Tibial artery (tissue), 4 donors: ENCODE measurements at regions not wholly inside any gene's neighbourhood (a gene's known extent, or its start where the extent isn't known, plus 50 kb on each side); places are given as distances from the start of the nearest gene placed in this dataset.

ENCODE experiments used
- DNase-seq, 2 donors: peaks; one replicate each; pipeline ENCODE4 v3.0.0-alpha.2; 2019
- H3K27ac ChIP-seq, 2 donors: fragments of 200-600 bp; sonication (generic) in 1 of 2; 1 replicate in 1 of 2; 2 replicates in 1 of 2; pipeline ENCODE4 v1.5.1; 2018 to 2019; ENCODE audit warnings: mild to moderate bottlenecking in 1 of 2
- H3K27me3 ChIP-seq, 2 donors: fragments of 200-600 bp; sonication (generic) in 1 of 2; one replicate each; pipeline versions ENCODE4 v1.5.1 to v1.6.0; 2016 to 2019
- H3K36me3 ChIP-seq, 3 donors: fragments of 200-600 bp; sonication (generic) in 2 of 3; one replicate each; pipeline ENCODE4 v1.5.1; 2016 to 2019; ENCODE audit warnings: mild to moderate bottlenecking in 2 of 3
- H3K4me1 ChIP-seq, 4 donors: fragments of 200-600 bp; sonication (generic) in 2 of 4; 1 replicate in 3 of 4; 2 replicates in 1 of 4; pipeline ENCODE4 v1.5.1; 2016 to 2019
- H3K4me3 ChIP-seq, 2 donors: fragments of 200-600 bp; sonication (generic) in 1 of 2; 1 replicate in 1 of 2; 2 replicates in 1 of 2; pipeline ENCODE4 v1.5.1; 2018 to 2019; ENCODE audit warnings: mild to moderate bottlenecking in 2 of 2
- H3K9me3 ChIP-seq, 3 donors: fragments of 200-600 bp; sonication (generic) in 1 of 3; one replicate each; pipeline ENCODE4 v1.5.1; 2016 to 2019
- intact Hi-C: fragments of 100-400 bp; cut with DNase I; formaldehyde crosslinking; loops from one replicate; pipeline ENCODE4 v1.15.0; 2023; ENCODE audit warnings: low total_unique reads
- TF ChIP-seq, protein P1 (sequence below), 2 experiments: fragments of 200-600 bp in 1 of 2; fragments of 450-650 bp in 1 of 2; IDR thresholded peaks; one replicate each; pipeline ENCODE4 v1.5.1; 2017 to 2019; ENCODE audit warnings: antibody characterized with exemption in 2 of 2, mild to moderate bottlenecking in 1 of 2, moderate library complexity in 1 of 2

DNA sequence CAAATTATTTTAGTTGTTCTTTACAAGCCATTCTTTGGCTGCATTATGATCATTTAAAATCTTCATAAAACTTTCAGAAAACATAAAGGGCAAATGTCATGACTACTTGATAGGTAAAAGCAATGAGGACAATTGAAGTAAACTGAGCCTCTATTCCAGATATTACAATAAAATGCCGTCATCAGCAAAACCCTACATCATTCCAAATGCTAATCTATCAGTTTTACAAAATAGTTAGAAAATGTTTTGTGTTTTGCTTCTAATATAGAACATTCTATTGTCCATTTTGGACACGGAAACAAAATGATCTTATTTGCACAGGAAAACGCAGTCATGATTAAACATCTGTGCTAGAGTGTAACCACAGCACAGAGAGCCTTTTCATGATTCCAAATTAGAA is 1330.6 kb upstream of the ADGRL3 start:
- Histone ChIP-seq H3K27ac (no peak overlapping the region), H3K4me3 (no peak overlapping the region), H3K36me3 (no peaks in the 10 kb centered on the region), H3K27me3 (no peaks in the 10 kb centered on the region), H3K9me3 (no peaks in the 10 kb centered on the region), H3K4me1 (no peaks in the 10 kb centered on the region)
- intact Hi-C loops = no loop called here
- DNase-seq = no peak
- TF ChIP-seq, protein P1, sequence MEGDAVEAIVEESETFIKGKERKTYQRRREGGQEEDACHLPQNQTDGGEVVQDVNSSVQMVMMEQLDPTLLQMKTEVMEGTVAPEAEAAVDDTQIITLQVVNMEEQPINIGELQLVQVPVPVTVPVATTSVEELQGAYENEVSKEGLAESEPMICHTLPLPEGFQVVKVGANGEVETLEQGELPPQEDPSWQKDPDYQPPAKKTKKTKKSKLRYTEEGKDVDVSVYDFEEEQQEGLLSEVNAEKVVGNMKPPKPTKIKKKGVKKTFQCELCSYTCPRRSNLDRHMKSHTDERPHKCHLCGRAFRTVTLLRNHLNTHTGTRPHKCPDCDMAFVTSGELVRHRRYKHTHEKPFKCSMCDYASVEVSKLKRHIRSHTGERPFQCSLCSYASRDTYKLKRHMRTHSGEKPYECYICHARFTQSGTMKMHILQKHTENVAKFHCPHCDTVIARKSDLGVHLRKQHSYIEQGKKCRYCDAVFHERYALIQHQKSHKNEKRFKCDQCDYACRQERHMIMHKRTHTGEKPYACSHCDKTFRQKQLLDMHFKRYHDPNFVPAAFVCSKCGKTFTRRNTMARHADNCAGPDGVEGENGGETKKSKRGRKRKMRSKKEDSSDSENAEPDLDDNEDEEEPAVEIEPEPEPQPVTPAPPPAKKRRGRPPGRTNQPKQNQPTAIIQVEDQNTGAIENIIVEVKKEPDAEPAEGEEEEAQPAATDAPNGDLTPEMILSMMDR (IDR thresholded peaks at IDR 0.05) = no peak

DNA sequence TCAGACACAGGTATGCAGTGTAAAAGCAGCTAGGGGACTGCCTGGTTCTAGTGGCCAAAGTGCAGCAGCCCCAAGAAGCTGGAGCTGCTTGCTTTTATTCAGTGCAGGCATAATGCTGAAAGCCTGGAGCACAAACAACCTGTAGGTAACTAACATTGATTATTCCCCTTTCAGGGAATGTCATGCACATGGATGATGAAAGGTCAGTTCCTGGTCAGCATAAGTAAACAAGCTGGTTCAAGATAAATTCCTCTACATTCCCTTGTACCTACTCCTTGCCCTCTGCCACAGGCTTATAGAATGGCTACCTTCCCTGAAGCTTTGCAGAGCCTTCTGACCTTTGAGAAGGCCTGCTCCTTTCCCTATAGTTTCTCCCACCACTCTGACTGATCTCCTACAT is 1318.5 kb upstream of the ADGRL3 start:
- Histone ChIP-seq H3K36me3 (no peaks in the 10 kb centered on the region), H3K27ac (no peak overlapping the region), H3K27me3 (no peaks in the 10 kb centered on the region), H3K4me3 (no peak overlapping the region), H3K9me3 (no peaks in the 10 kb centered on the region), H3K4me1 (no peaks in the 10 kb centered on the region)
- DNase-seq = no peak
- intact Hi-C loops = no loop called here
- TF ChIP-seq, protein P1 (IDR thresholded peaks at IDR 0.05) = no peak

DNA sequence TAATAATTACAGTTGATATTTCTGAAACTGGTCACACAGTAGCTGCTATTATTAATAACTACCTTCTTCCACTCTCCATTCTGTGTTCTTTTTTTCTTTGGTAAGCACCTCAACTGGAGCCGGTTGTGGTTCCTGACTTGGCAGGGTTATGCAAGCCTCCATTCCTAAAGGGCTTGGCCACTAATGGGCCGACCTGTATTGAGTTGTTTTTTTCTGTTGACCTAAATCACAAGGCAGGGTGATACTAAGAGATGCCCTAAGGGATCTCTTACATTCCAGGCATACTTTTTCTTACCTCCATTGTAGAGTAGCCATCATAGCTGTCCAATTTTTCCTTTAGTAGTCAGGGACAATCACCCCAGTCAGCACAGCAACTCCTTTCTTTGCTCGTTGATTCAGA is 1295.8 kb upstream of the ADGRL3 start:
- Histone ChIP-seq H3K4me3 (no peak overlapping the region), H3K27ac (no peak overlapping the region), H3K9me3 (no peaks in the 10 kb centered on the region), H3K4me1 (no peaks in the 10 kb centered on the region), H3K36me3 (no peaks in the 10 kb centered on the region), H3K27me3 (no peaks in the 10 kb centered on the region)
- no peak for DNase-seq
- TF ChIP-seq, protein P1 (IDR thresholded peaks at IDR 0.05) = no peak
- intact Hi-C loops = no loop called here

DNA sequence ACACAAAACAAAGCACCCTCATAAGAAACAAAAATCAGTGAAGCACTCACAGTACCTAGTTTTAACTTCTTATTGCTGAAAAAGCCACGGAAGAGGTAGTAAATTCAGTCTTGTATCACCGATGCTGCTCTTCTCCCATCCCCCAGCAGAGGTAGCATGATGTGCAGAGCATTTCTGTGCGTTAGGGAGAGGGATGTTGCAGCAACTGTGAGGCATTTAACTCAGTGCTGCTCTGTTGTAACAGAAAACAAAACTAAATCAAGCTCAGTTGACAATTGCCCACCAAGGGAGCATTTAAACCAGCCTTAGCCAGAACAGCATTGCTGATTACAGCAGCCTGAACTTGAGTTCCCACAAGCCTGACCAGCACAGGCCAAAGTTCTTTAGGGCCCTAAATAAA is 1279.7 kb upstream of the ADGRL3 start:
- Histone ChIP-seq H3K27me3 (no peaks in the 10 kb centered on the region), H3K27ac (no peak overlapping the region), H3K4me1 (peaks cover 0 to 8% (median 0%) of the 10 kb centered on the region in 4 donors), H3K4me3 (no peak overlapping the region), H3K36me3 (no peaks in the 10 kb centered on the region), H3K9me3 (no peaks in the 10 kb centered on the region)
- intact Hi-C loops = no loop called here
- no peak for DNase-seq
- TF ChIP-seq, protein P1 (IDR thresholded peaks at IDR 0.05) = no peak

DNA sequence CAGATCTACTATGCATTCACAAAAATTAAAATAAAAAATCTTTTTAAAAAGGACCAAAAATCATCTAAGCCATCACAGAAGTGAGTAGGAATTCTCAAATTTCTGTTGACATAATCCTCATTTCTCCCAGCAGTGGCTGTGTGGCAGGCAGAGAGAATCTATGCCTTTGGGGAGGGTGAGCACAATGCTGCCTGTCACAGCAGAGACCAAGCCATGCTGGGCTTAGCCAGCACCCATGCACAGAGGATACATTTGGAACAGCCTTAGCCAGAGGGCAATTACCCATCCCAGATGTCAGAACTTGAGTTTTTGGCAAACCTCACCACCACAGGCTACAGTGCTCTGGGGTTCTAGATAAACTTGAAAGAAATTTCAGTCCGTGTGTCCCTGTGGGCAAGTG is 1274.8 kb upstream of the ADGRL3 start:
- TF ChIP-seq, protein P1 (IDR thresholded peaks at IDR 0.05) = no peak
- intact Hi-C loops = no loop called here

DNA sequence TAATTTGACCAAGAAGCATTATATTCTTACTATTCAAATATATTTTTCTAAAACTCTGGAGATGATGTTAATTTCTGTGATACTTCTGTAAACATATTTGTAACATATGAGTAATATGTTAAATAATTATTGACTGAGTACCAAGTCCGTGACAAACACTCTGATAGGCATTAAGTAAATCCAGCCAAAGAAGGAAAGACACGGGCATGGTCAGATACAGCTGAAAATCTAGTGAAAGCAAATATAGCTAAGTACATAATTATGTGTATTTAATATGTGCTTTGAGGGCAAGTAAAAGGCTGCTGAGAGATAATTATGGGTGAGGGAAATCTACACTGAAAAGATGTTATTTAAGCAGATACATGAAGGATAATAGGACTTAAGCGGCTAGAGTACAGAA is 1263.6 kb upstream of the ADGRL3 start:
- no peaks in the 10 kb centered on the region for H3K9me3 ChIP-seq
- intact Hi-C loops = no loop called here
- no peaks in the 10 kb centered on the region for H3K36me3 ChIP-seq
- H3K4me3 ChIP-seq = no peak overlapping the region
- TF ChIP-seq, protein P1 (IDR thresholded peaks at IDR 0.05) = no peak
- H3K4me1 ChIP-seq = no peaks in the 10 kb centered on the region
- no peak overlapping the region for H3K27ac ChIP-seq
- H3K27me3 ChIP-seq = no peaks in the 10 kb centered on the region
- DNase-seq = no peak

More for the DNA sequence above, 1274.8 kb upstream of the ADGRL3 start:
- Histone ChIP-seq H3K9me3 (no peaks in the 10 kb centered on the region), H3K27me3 (no peaks in the 10 kb centered on the region), H3K36me3 (no peaks in the 10 kb centered on the region), H3K27ac (no peak overlapping the region), H3K4me3 (no peak overlapping the region), H3K4me1 (peaks cover 0 to 8% (median 0%) of the 10 kb centered on the region in 4 donors)
- no peak for DNase-seq
